Eye (tissue), 1 donor: ENCODE measurements at regions not wholly inside any gene's neighbourhood (a gene's known extent, or its start where the extent isn't known, plus 50 kb on each side); places are given as distances from the start of the nearest gene placed in this dataset.
"Not testable (repeated sequence)": the region's sequence is repeated elsewhere in the genome, so short reads cannot be mapped to it uniquely, and the experiment has no call there.

ENCODE experiments used
- DNase-seq: peaks from one replicate; pipeline ENCODE4 v3.0.0-alpha.2; 2015

GRCh38 chr11:126149759-126150625 is 61.5 kb downstream of the RPUSD4 start:
- DNase-seq, result peak; percentile 57

GRCh38 chr11:126148317-126148716 is 63.1 kb downstream of the RPUSD4 start:
- no peak for DNase-seq

DNA sequence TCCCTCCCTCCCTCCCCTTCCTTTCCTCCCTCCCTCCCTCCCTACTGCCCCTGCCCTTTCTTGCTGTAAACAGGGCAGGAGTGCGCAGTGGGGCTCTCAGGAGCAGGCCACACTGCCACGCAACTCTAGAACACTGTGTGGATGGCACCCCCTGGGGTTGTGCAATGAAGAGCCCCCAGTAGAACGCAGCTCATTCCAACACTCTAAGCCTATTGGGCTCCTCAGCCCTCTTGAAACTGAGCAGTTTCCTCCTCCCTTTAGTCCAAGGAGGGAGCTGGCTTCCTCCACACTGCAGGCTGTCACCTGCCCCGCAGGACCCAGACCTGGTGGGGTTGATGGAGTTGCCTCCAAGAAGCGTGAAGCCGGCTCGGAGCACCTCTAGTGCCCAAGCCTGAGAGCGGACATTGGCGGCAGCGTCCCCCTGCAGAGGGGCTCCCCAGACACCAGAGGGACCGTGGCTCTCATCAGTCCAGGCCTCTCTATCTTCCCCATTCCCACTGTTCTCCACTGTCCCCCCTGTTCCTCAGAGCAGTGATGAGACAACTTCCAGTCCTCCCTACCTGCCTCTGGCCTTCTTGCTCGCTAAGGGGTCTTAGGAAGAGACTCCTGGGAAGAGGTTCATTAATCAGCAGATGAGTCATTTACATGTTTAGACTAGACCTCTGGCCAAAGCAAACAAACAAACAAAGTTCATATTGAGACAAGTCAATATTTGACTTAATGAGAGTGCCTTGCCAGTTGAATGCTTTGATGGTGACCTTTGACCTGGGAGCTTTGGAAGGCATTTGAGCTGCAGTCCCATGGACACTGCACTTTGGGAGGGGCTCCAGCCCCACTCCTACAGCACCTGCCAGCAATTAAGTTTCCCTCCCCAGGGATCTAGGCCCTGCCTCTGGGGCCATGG is 64.0 kb downstream of the RPUSD4 start:
- DNase-seq, result no peak

DNA sequence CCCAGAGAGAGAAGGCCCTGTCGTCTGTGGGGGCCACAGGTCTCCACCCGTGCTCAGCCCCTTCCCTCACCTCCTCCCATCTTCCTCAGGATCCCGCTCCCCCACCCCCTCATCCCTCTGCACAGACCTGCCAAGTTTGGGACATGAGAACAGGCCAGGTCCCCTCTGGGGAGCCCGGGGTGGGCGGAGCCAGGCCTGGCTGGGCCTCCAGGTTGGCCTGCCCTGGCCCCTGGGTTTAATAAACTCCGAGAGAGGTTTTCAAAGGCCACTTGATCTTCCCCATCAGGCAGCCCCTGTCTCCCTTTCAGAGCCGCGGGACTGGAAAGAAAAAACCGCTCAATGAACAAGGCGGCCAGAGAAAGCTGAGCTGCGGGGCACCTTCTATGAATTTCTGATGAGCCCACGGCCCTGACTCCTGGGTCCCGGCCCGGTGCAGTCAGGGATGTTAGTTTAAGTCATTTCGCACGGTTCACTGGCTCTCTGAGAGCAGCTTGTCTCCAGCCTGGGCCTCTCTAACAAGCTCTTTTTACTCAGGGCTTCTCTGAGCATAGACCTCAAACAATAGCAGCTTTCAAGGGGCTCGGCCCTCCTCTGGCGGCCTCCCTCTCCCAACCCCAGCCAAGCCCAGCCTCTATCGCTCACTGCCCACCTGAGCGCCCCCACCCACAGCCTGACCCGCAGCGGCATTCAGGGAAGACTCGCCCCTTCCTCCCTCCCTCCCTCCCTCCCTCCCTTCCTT is 64.8 kb downstream of the RPUSD4 start:
- peak; percentile 95 for DNase-seq

GRCh38 chr11:126145954-126146353 is 65.5 kb downstream of the RPUSD4 start:
- no peak for DNase-seq

GRCh38 chr11:126143491-126143890 is 68.0 kb downstream of the RPUSD4 start:
- DNase-seq, result not testable (repeated sequence)

DNA sequence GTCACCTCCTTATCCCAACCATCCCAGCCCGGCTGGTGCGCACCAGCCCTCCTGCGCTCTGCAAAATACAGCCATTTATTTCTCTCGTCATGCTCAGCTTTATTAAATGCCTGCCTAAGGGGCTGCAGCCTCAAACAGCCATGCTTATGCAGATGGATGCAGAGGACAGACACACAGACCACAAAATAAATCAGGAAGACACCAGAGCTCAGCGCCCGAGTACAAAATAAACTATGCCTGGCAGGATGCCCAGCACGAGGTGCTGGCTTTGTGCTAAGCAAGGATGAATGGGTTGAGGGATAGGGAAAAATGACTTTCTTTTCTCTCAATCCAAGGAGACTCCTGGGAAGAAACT is 70.5 kb downstream of the RPUSD4 start:
- DNase-seq, result peak; percentile 72

GRCh38 chr11:126140201-126140925 is 71.1 kb downstream of the RPUSD4 start:
- no peak for DNase-seq

DNA sequence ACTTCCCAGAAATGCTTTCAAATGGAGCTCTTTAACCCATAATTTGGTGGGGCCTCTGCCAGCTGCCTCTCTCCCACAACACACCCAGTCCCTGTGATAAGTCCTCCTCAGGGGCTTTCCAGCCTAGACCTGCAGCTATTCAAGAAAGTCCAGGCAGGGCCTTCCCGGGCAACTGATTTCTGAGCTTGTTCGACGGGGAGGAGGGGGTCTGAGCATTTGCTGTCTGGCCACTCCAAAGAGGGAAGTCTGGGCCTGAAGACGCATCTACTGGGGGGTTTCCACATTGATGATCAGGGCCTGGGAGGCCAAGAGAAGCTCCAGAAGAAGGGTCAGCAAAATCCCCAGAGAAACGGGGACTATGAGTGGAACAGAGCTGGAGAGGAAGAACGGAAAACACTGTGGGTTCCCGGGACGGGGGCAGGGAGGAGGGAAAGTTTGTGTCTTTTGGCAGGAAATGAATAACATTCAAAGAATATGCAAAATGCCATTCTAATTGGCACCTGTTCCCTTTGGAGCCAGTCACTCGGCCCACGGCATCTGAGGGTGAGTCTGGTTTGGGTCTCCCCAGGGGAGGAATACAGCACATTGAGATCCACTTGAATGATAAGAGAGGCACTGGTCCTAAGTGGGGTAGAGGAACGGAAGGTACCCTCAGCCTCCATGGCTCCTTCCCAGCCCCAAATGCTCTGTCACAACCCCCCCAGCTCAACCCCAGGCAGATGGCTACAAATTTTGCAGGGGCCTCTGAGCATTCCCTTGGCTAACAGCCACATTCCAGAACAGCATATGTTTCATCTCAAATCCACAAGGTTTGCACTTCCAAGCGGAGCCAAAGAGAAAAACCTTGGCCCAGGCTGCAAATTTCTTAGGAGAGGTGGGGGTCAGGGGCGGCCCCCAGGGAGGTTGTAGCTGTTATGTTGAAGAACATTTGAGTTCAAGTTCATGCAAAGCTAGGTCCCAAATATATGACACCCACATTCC is 72.0 kb downstream of the RPUSD4 start:
- DNase-seq, result peak; percentile 82

DNA sequence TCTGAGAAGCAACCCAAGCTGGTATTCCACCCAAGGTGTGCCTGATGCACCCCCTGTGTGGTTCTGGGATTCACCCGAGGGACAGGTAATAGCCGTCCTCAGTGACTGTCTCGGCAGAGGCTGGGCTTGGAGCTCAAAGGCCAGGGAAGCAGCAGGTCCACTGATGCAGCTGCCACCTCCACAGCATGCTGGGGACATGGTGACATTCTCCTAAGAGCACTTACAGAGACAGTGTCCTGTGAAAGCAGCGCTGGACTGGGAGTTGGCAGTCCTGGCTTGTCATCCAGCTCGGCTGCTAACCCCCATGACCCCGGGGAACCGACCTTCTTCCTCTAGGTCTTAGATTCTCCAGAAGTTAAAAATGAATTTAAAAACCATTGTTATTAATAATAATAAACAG is 72.8 kb downstream of the RPUSD4 start:
- no peak for DNase-seq

DNA sequence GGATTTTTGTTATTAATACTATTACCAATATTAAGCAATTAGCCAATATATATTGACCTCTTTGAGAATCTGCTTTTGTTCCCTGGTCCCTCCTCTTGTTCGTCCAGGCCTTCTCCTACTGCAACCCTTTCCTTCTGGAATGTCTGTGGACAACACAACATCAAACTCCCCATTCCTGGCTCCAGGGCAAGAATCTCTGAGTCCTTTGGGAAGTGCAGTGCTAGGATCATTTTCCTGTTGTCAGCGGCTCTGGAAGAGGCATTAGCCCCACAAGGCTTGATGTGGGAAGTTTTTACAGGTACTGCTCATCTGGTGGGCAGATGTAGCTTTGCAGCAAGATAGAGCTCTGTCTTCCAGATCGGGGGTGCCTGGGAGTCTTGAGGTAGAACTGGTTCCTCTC is 74.3 kb downstream of the RPUSD4 start:
- DNase-seq, result no peak

DNA sequence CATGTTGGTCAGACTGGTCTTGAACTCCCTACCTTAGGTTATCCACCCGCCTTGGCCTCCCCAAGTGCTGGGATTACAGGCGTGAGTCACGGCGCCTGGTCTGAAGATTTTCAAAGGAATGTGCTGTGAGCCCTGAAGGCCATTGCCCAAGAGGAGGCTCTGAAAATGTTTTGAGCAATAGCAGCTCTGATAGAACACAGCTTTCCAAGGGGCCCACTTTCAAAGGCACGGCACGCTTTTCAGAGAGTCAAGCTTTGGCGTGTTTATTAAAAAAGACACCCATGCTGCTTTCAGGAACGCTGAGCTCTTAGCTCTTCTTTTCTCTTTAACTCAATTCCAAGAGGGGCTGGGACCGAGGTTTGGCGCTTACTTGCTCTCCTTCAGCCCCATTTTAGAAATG is 73.8 kb upstream of the CDON start:
- peak; percentile 58 for DNase-seq

GRCh38 chr11:126135235-126136176 is 72.8 kb upstream of the CDON start:
- DNase-seq, result peak; percentile 55

DNA sequence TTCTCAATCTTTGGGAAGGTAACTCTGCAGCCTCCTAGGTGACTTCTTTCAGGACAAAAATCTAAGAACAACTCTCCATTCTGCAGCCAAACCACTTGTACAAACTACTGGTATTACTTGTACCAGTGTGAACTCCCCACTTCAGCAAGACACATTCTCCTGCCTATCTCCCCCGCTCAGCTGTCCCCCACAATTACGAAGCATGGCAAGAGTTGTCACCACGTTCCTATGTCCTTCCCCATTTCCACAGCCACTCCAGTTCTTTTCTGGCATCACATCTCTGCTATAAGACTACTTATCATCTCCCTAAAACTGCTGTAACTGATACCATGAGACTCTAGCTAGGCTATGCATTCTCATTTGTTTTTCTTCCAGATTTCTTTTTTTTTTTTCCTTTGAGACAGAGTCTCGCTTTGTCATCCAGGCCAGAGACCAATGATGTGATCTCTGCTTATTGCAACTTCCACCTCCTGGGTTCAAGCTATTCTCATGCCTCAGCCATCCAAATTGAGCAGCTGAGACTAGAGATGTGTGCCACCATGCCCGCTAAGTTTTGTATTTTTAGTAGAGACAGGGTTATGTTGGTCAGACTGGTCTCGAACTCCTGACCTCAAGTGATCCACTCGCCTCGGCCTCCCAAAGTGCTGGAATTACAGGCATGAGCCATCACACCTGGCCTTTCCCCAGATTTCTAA is 71.9 kb upstream of the CDON start:
- no peak for DNase-seq

GRCh38 chr11:126133901-126134300 is 71.2 kb upstream of the CDON start:
- peak; percentile 79 for DNase-seq

DNA sequence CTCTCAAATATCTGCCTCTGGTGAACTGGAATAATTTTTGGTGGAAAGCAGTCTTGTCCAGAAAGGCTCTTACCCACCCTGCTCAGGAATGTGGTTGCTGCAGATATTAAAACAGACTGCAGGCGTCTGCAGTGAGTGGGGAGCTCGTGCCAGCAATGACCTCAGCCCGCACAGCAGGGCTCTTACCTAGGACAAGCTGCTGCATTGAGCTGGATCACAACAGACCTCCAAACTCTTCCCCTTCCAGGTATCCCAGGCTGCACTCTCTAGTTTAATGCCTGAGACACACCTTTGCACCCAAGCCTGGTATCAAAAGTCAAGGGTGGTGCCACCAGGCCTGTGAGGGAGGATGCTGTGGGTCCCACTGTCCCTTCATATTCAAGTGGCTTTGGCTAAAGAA is 69.7 kb upstream of the CDON start:
- DNase-seq, result peak; percentile 65

DNA sequence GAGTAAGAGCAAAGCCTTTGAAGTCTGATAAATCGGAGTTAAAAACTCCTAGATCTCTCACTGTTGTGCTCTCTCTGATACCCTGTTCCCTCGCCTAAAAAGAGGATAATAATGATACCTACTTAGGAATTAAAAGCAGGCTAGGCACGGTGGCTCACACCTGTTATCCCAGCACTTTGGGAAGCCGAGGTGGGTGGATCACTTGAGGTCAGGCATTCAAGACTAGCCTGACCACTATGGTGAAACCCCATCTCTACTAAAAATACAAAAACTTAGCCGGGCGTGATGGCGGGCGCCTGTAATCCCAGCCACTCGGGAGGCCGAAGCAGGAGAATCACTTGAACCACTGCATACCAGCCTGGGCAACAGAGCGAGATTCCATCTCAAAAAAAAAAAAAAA is 68.1 kb upstream of the CDON start:
- not testable (repeated sequence) for DNase-seq

- peak; percentile 53 for DNase-seq
Measured at GRCh38 chr11:126129727-126130671, 67.3 kb upstream of the CDON start.
